IMR-90 (cell line): ENCODE measurements at regions not wholly inside any gene's neighbourhood (a gene's known extent, or its start where the extent isn't known, plus 50 kb on each side); places are given as distances from the start of the nearest gene placed in this dataset.

Experiments
- ATAC-seq: fragments of 200-7000 bp; cut with Tn5 transposase; 2 replicates; pipeline ENCODE4 v1.9.1; 2020; ENCODE audit warnings: low read depth, mild to moderate bottlenecking, moderate library complexity
- BruUV-seq: library from RNA; stranded (reverse); fragments of 400-500 nt; replicated peaks from 2 replicates; lab custom pipeline; 2021; lab: Mats Ljungman, UMichigan
- CTCF ChIA-PET: fragments of 300-600 bp; formaldehyde crosslinking; extraction: SDS; loops from one replicate; lab custom pipeline; 2021; ENCODE audit warnings: antibody characterized with exemption; lab: Yijun Ruan, JAX
- POLR2A ChIA-PET: fragments of 300-600 bp; sonication (Branson Sonifier 250); formaldehyde crosslinking; loops from one replicate; lab custom pipeline; 2022; ENCODE audit warnings: antibody characterized with exemption; ENCODE audit not compliant: unreplicated experiment; lab: Charles Lee
- DNase-seq: peaks from one replicate; pipeline ENCODE4 v3.0.0; 2013
- H2AFZ ChIP-seq: replicated peaks from 2 replicates; pipeline ENCODE3; 2013; ENCODE audit warnings: low read length, mild to moderate bottlenecking; ENCODE audit not compliant: poor library complexity
- H2AK5ac ChIP-seq: 2 replicates; pipeline ENCODE4 v1.6.1; 2013; ENCODE audit warnings: low read depth, low read length, inconsistent platforms
- H2AK9ac ChIP-seq: replicated peaks from 2 replicates; pipeline ENCODE3; 2013; ENCODE audit warnings: mild to moderate bottlenecking, low read depth, low read length, moderate library complexity; ENCODE audit not compliant: poor library complexity
- H2BK120ac ChIP-seq: 2 replicates; pipeline ENCODE4 v1.6.1; 2013; ENCODE audit warnings: low read depth, low read length, inconsistent platforms
- H2BK15ac ChIP-seq: 3 replicates; pipeline ENCODE4 v1.6.1; 2013; ENCODE audit warnings: low read depth, low read length, inconsistent platforms
- H2BK20ac ChIP-seq: 2 replicates; pipeline ENCODE4 v1.6.1; 2013; ENCODE audit warnings: low read depth, mild to moderate bottlenecking, inconsistent platforms, low read length, moderate library complexity
- H2BK5ac ChIP-seq: 2 replicates; pipeline ENCODE4 v1.6.1; 2013; ENCODE audit warnings: mild to moderate bottlenecking, low read depth, low read length, inconsistent platforms; ENCODE audit not compliant: poor library complexity, severe bottlenecking
- H3K14ac ChIP-seq: replicated peaks from 2 replicates; pipeline ENCODE4 v1.6.1; 2013; ENCODE audit warnings: low read depth, low read length, inconsistent platforms
- H3K18ac ChIP-seq: 2 replicates; pipeline ENCODE4 v1.6.1; 2013; ENCODE audit warnings: low read depth, low read length, control low read depth
- H3K23ac ChIP-seq: 2 replicates; pipeline ENCODE4 v1.6.1; 2013; ENCODE audit warnings: low read depth, low read length, inconsistent platforms
- H3K27ac ChIP-seq: 2 replicates; pipeline ENCODE4 v1.5.1; 2013; ENCODE audit warnings: mild to moderate bottlenecking, control low read depth, low read length; ENCODE audit not compliant: insufficient read depth
- H3K27me3 ChIP-seq: 2 replicates; pipeline ENCODE4 v1.6.1; 2013; ENCODE audit warnings: low read length; ENCODE audit not compliant: control insufficient read depth, insufficient read depth
- H3K36me3 ChIP-seq: 2 replicates; pipeline ENCODE4 v1.6.1; 2013; ENCODE audit warnings: low read length, mixed read lengths; ENCODE audit not compliant: control insufficient read depth, insufficient read depth
- H3K4ac ChIP-seq: 2 replicates; pipeline ENCODE4 v1.6.1; 2013; ENCODE audit warnings: low read depth, low read length, inconsistent platforms
- H3K4me1 ChIP-seq: 2 replicates; pipeline ENCODE4 v1.6.1; 2013; ENCODE audit warnings: low read length, mixed read lengths; ENCODE audit not compliant: control insufficient read depth, insufficient read depth
- H3K4me2 ChIP-seq: 2 replicates; pipeline ENCODE4 v1.6.1; 2013; ENCODE audit warnings: low read depth, mild to moderate bottlenecking, control low read depth, low read length, moderate library complexity
- H3K4me3 ChIP-seq: 2 replicates; pipeline ENCODE4 v1.5.1; 2013; ENCODE audit warnings: low read depth, mild to moderate bottlenecking, control low read depth, low read length, moderate library complexity; ENCODE audit not compliant: insufficient read depth
- H3K56ac ChIP-seq: 2 replicates; pipeline ENCODE4 v1.6.1; 2013; ENCODE audit warnings: low read length, inconsistent platforms; ENCODE audit not compliant: insufficient read depth; ENCODE audit errors: extremely low read depth
- H3K79me1 ChIP-seq, 2 experiments: 2 replicates each; pipeline ENCODE4 v1.6.1; 2013; ENCODE audit warnings: low read length in 2 of 2, inconsistent platforms in 1 of 2, low read depth in 1 of 2
- H3K9ac ChIP-seq: 2 replicates; pipeline ENCODE4 v1.6.1; 2013; ENCODE audit warnings: low read depth, low read length, control low read depth
- H3K9me1 ChIP-seq: 2 replicates; pipeline ENCODE4 v1.6.1; 2013; ENCODE audit warnings: low read length, inconsistent platforms; ENCODE audit not compliant: insufficient read depth
- H3K9me3 ChIP-seq: 2 replicates; pipeline ENCODE4 v1.6.1; 2013; ENCODE audit warnings: low read length; ENCODE audit not compliant: control insufficient read depth, insufficient read depth
- H4K20me1 ChIP-seq: 2 replicates; pipeline ENCODE4 v1.6.1; 2013; ENCODE audit warnings: low read length, inconsistent platforms; ENCODE audit not compliant: insufficient read depth
- H4K5ac ChIP-seq: 2 replicates; pipeline ENCODE4 v1.6.1; 2013; ENCODE audit warnings: mild to moderate bottlenecking, low read depth, low read length, control low read depth
- H4K8ac ChIP-seq, 2 experiments: 2 replicates each; pipeline ENCODE4 v1.6.1; 2013; ENCODE audit warnings: low read depth in 2 of 2, low read length in 2 of 2, control low read depth in 1 of 2, inconsistent platforms in 1 of 2
- H4K91ac ChIP-seq: 2 replicates; pipeline ENCODE4 v1.6.1; 2013; ENCODE audit warnings: low read depth, low read length, inconsistent platforms; ENCODE audit not compliant: insufficient read depth
- CHD1 ChIP-seq: IDR thresholded peaks from 2 replicates; pipeline ENCODE4 v1.6.1; 2012; ENCODE audit warnings: low read depth, low read length, improper control_type of control experiment
- MAZ ChIP-seq: IDR thresholded peaks from 2 replicates; pipeline ENCODE4 v1.6.1; 2012; ENCODE audit warnings: low read depth, mild to moderate bottlenecking, low read length, improper control_type of control experiment, moderate library complexity, borderline replicate concordance
- MXI1 ChIP-seq: IDR thresholded peaks from 2 replicates; pipeline ENCODE4 v1.6.1; 2012; ENCODE audit warnings: low read depth, mild to moderate bottlenecking, low read length, moderate library complexity, borderline replicate concordance
- NFE2L2 ChIP-seq: fragments of 150-350 bp; IDR thresholded peaks from 2 replicates; pipeline ENCODE4 v1.6.1; 2016; ENCODE audit warnings: low read depth, mild to moderate bottlenecking, low read length
- SMC3 ChIP-seq: fragments of 150-350 bp; IDR thresholded peaks from 2 replicates; pipeline ENCODE4 v1.6.1; 2016; ENCODE audit warnings: low read depth, mild to moderate bottlenecking, antibody characterized with exemption, low read length, moderate library complexity
- USF2 ChIP-seq: fragments of 150-350 bp; IDR thresholded peaks from 2 replicates; pipeline ENCODE4 v1.6.1; 2017; ENCODE audit warnings: mild to moderate bottlenecking, antibody characterized with exemption, low read length, low read depth
- WGBS, 2 experiments: methylation state at CpG; one replicate each; pipeline versions ENCODE4 v1.1.5 to v1.1.7; 2013; ENCODE audit warnings: missing lambda C conversion rate in 2 of 2; ENCODE audit not compliant: insufficient read length in 1 of 2; ENCODE audit errors: extremely low coverage in 2 of 2; 5-methylcytosine and 5-hydroxymethylcytosine counted together
- dilution Hi-C: fragments of 300-500 bp; cut with HindIII; formaldehyde crosslinking; loops from one replicate; pipeline ENCODE4 v1.14.3; 2018; ENCODE audit warnings: low sequenced_read_pairs; ENCODE audit not compliant: unreplicated experiment
- in situ Hi-C: fragments of 300-500 bp; cut with MboI; formaldehyde crosslinking; loops from 3 replicates; pipeline ENCODE4 v1.14.3; 2019; ENCODE audit warnings: low sequenced_read_pairs, inconsistent platforms, mixed read lengths
- intact Hi-C: fragments of 100-400 bp; cut with micrococcal nuclease; formaldehyde crosslinking; loops from 2 replicates; pipeline ENCODE4 v1.10.0; 2022

- H3K79me1 ChIP-seq, result no peaks in the 10 kb centered on the region
- H2BK5ac ChIP-seq, result no peak overlapping the region
- ATAC-seq (no peak), DNase-seq (no peak)
- H2BK20ac ChIP-seq, result no peak overlapping the region
- H3K4me1 ChIP-seq, result no peaks in the 10 kb centered on the region
- H3K56ac ChIP-seq, result no peak overlapping the region
- H3K18ac ChIP-seq, result no peak overlapping the region
- H3K9me3 ChIP-seq, result no peaks in the 10 kb centered on the region
- no peak overlapping the region for H2AK5ac ChIP-seq
- H3K4me2 ChIP-seq, result no peak overlapping the region
- no peak overlapping the region for H4K5ac ChIP-seq
- no peak overlapping the region for H2AK9ac ChIP-seq
- no TSS peak for BruUV-seq
- H3K27ac ChIP-seq, result no peak overlapping the region
- no peak overlapping the region for H2BK15ac ChIP-seq
- H3K27me3 ChIP-seq, result no peaks in the 10 kb centered on the region
- intact Hi-C loops, result no loop called here
- H4K91ac ChIP-seq, result no peak overlapping the region
- no peak overlapping the region for H2BK120ac ChIP-seq
- no peak overlapping the region for H3K4ac ChIP-seq
- no peak overlapping the region for H3K9ac ChIP-seq
- H3K4me3 ChIP-seq, result no peak overlapping the region
- H3K23ac ChIP-seq, result no peak overlapping the region
- dilution Hi-C loops, result no loop called here
- ChIA-PET POLR2A (no interaction called here), CTCF (no interaction called here)
- no peaks in the 10 kb centered on the region for H3K36me3 ChIP-seq
- H4K8ac ChIP-seq, result no peak overlapping the region
- in situ Hi-C loops, result no loop called here
- no peak overlapping the region for H2AFZ ChIP-seq
- H4K20me1 ChIP-seq, result no peaks in the 10 kb centered on the region
- TF ChIP-seq MXI1 (no peak), SMC3 (no peak), USF2 (no peak), MAZ (no peak), NFE2L2 (no peak), CHD1 (no peak)
- H3K9me1 ChIP-seq, result no peaks in the 10 kb centered on the region
- WGBS, 2 experiments, result no CpG with 5 or more reads among the region's 1 CpG
- no peak overlapping the region for H3K14ac ChIP-seq
Measured at GRCh38 chr2:138184428-138184827, 220.2 kb downstream of the HNMT start.
